ENCODE measurements at regions not wholly inside any gene's neighbourhood (a gene's known extent, or its start where the extent isn't known, plus 50 kb on each side); places are given as distances from the start of the nearest gene placed in this dataset.

DNA sequence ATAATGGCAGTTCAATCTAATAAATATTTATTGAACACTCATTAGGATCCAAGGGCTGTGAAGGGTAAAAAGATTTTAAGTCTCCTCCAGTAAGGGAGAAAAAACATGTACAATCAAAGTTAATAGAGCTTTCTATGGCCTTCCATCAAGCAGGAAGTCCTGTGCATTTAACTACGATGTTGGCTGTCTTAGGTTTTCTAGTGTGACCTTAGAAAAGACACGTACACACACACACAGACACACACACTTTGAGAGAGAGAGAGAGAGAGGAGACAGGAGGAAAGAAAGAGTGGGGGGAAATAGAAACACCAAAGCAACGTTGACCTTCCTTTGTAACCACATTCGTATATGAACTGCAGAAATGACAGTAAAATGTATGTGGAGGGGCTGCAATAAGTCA lies 126.1 kb upstream of the TMC3 start:
- TF ChIP-seq, protein P1, sequence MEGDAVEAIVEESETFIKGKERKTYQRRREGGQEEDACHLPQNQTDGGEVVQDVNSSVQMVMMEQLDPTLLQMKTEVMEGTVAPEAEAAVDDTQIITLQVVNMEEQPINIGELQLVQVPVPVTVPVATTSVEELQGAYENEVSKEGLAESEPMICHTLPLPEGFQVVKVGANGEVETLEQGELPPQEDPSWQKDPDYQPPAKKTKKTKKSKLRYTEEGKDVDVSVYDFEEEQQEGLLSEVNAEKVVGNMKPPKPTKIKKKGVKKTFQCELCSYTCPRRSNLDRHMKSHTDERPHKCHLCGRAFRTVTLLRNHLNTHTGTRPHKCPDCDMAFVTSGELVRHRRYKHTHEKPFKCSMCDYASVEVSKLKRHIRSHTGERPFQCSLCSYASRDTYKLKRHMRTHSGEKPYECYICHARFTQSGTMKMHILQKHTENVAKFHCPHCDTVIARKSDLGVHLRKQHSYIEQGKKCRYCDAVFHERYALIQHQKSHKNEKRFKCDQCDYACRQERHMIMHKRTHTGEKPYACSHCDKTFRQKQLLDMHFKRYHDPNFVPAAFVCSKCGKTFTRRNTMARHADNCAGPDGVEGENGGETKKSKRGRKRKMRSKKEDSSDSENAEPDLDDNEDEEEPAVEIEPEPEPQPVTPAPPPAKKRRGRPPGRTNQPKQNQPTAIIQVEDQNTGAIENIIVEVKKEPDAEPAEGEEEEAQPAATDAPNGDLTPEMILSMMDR (conservative IDR thresholded peaks at IDR 0.05) = no peak
- TF ChIP-seq ZFX (IDR thresholded peaks at IDR 0.05) = no peak

Measured in C4-2B (cell line).